SKM-1 (cell line): ENCODE measurements at regions not wholly inside any gene's neighbourhood (a gene's known extent, or its start where the extent isn't known, plus 50 kb on each side); places are given as distances from the start of the nearest gene placed in this dataset.
"Not testable (repeated sequence)": the region's sequence is repeated elsewhere in the genome, so short reads cannot be mapped to it uniquely, and the experiment has no call there.

Source experiments
- DNase-seq: peaks from one replicate; lab custom pipeline; 2025; ENCODE audit not compliant: unreplicated experiment; lab: John Stamatoyannopoulos, UW

- DNase-seq: no peak
Measured at GRCh38 chr5:143588933-143589662, 185.6 kb upstream of the NR3C1 start.

GRCh38 chr5:143588121-143588520, 184.6 kb upstream of the NR3C1 start:
- DNase-seq: not testable (repeated sequence)

GRCh38 chr5:143586781-143587362, 183.4 kb upstream of the NR3C1 start:
- DNase-seq: no peak

- no peak for DNase-seq
Measured at GRCh38 chr5:143585970-143586369, 182.5 kb upstream of the NR3C1 start.

- DNase-seq: no peak
Measured at GRCh38 chr5:143583409-143583808, 179.9 kb upstream of the NR3C1 start.

- no peak for DNase-seq
Measured at GRCh38 chr5:143582869-143583268, 179.4 kb upstream of the NR3C1 start.

- DNase-seq: no peak
Measured at GRCh38 chr5:143582176-143582575, 178.7 kb upstream of the NR3C1 start.

- no peak for DNase-seq
Measured at GRCh38 chr5:143581649-143582048, 178.2 kb upstream of the NR3C1 start.

GRCh38 chr5:143581147-143581546, 177.7 kb upstream of the NR3C1 start:
- DNase-seq: no peak

- no peak for DNase-seq
Measured at GRCh38 chr5:143576711-143577484, 173.4 kb upstream of the NR3C1 start.

- DNase-seq: no peak
Measured at GRCh38 chr5:143575286-143575685, 171.8 kb upstream of the NR3C1 start.

- no peak for DNase-seq
Measured at GRCh38 chr5:143574236-143574635, 170.8 kb upstream of the NR3C1 start.

GRCh38 chr5:143573568-143574170, 170.2 kb upstream of the NR3C1 start:
- DNase-seq: no peak

GRCh38 chr5:143572671-143573070, 169.2 kb upstream of the NR3C1 start:
- no peak for DNase-seq

GRCh38 chr5:143571642-143572624, 168.4 kb upstream of the NR3C1 start:
- no peak for DNase-seq

GRCh38 chr5:143570989-143571388, 167.5 kb upstream of the NR3C1 start:
- no peak for DNase-seq

GRCh38 chr5:143569722-143570567, 166.5 kb upstream of the NR3C1 start:
- no peak for DNase-seq

GRCh38 chr5:143569213-143569701, 165.8 kb upstream of the NR3C1 start:
- DNase-seq: no peak
